H1 (cell line): ENCODE measurements at regions not wholly inside any gene's neighbourhood (a gene's known extent, or its start where the extent isn't known, plus 50 kb on each side); places are given as distances from the start of the nearest gene placed in this dataset.

Source experiments
- CTCF ChIA-PET: fragments of 300-600 bp; sonication (Branson Sonifier 250); formaldehyde crosslinking; loops from one replicate; lab custom pipeline; 2021; ENCODE audit not compliant: partially characterized antibody; lab: Charles Lee
- POLR2A ChIA-PET: fragments of 300-600 bp; sonication (Branson Sonifier 250); formaldehyde crosslinking; loops from one replicate; lab custom pipeline; 2021; ENCODE audit warnings: inconsistent platforms; ENCODE audit not compliant: partially characterized antibody; lab: Charles Lee
- DNase-seq, 2 experiments: peaks; one replicate each; pipeline versions ENCODE4 v3.0.0 to v3.0.0-alpha.2; 2010 to 2022; ENCODE audit warnings: low spot score in 2 of 2, low read depth in 1 of 2, mixed read lengths in 1 of 2
- FAIRE-seq: peaks from 2 replicates; lab custom pipeline; 2011; peaks lifted over from hg19 to GRCh38; lab: Jason Lieb, UNC
- H2AFZ ChIP-seq: 2 replicates; pipeline ENCODE4 v1.8.1; 2012; ENCODE audit warnings: low read length, inconsistent platforms
- H2AK5ac ChIP-seq: 2 replicates; pipeline ENCODE4 v1.6.1; 2013; ENCODE audit warnings: low read depth, low read length
- H2BK120ac ChIP-seq: replicated peaks from 2 replicates; pipeline ENCODE3; 2013; ENCODE audit warnings: low read depth, low read length, inconsistent platforms
- H2BK12ac ChIP-seq: 2 replicates; pipeline ENCODE4 v1.6.1; 2013; ENCODE audit warnings: low read depth, low read length
- H2BK15ac ChIP-seq: 2 replicates; pipeline ENCODE4 v1.6.1; 2013; ENCODE audit warnings: low read length
- H2BK20ac ChIP-seq: 2 replicates; pipeline ENCODE4 v1.6.1; 2013; ENCODE audit warnings: low read length
- H2BK5ac ChIP-seq: 2 replicates; pipeline ENCODE4 v1.6.1; 2013; ENCODE audit warnings: low read depth, low read length
- H3K14ac ChIP-seq: 2 replicates; pipeline ENCODE4 v1.6.1; 2013; ENCODE audit warnings: inconsistent platforms; ENCODE audit not compliant: insufficient read length
- H3K18ac ChIP-seq: 2 replicates; pipeline ENCODE4 v1.6.1; 2013; ENCODE audit warnings: low read length; ENCODE audit errors: extremely low read depth
- H3K23ac ChIP-seq: 2 replicates; pipeline ENCODE4 v1.6.1; 2013; ENCODE audit warnings: inconsistent platforms; ENCODE audit not compliant: insufficient read length
- H3K23me2 ChIP-seq: 2 replicates; pipeline ENCODE4 v1.6.1; 2013; ENCODE audit warnings: low read depth, low read length
- H3K27ac ChIP-seq: 2 replicates; pipeline ENCODE4 v1.6.1; 2011; ENCODE audit warnings: low read depth, low read length, inconsistent platforms
- H3K27me3 ChIP-seq, 4 experiments: replicated peaks in 1 of 4; 1 replicate in 1 of 4; 2 replicates in 3 of 4; pipeline versions ENCODE4 v1.6.1 to v1.8.1; 2011 to 2013; ENCODE audit warnings: low read length in 3 of 4, mild to moderate bottlenecking in 3 of 4, inconsistent platforms in 2 of 4, mixed read lengths in 2 of 4, moderate library complexity in 1 of 4; ENCODE audit not compliant: control insufficient read depth in 3 of 4, insufficient read depth in 3 of 4; ENCODE audit errors: extremely low read depth in 1 of 4
- H3K36me3 ChIP-seq, 4 experiments: 2 replicates each; pipeline versions ENCODE4 v1.6.1 to v1.8.1; 2011 to 2013; ENCODE audit warnings: mild to moderate bottlenecking in 4 of 4, low read length in 3 of 4, moderate library complexity in 2 of 4, control low read depth in 1 of 4, inconsistent platforms in 1 of 4; ENCODE audit not compliant: insufficient read depth in 4 of 4, control insufficient read depth in 2 of 4
- H3K4ac ChIP-seq: replicated peaks from 2 replicates; pipeline ENCODE3; 2013; ENCODE audit warnings: low read length, low read depth, mixed read lengths, inconsistent platforms; ENCODE audit not compliant: insufficient read length
- H3K4me1 ChIP-seq, 4 experiments: replicated peaks in 1 of 4; 1 replicate in 1 of 4; 2 replicates in 3 of 4; pipeline versions ENCODE4 v1.6.1 to v1.8.1; 2011 to 2013; ENCODE audit warnings: low read length in 3 of 4, inconsistent platforms in 2 of 4, mixed read lengths in 1 of 4; ENCODE audit not compliant: insufficient read depth in 4 of 4, control insufficient read depth in 3 of 4
- H3K4me2 ChIP-seq, 2 experiments: 2 replicates each; pipeline versions ENCODE4 v1.6.1 to v1.8.1; 2011 to 2013; ENCODE audit warnings: low read depth in 2 of 2, low read length in 2 of 2, control low read depth in 1 of 2, inconsistent platforms in 1 of 2, mild to moderate bottlenecking in 1 of 2; ENCODE audit not compliant: insufficient read depth in 1 of 2
- H3K4me3 ChIP-seq, 4 experiments: fragments of 200-600, 300-600 bp in 1 of 4; sonication (generic), shearing (Covaris generic), sonication (Bioruptor Twin) in 1 of 4; 2 replicates each; pipeline versions ENCODE4 v1.5.1 to v1.8.1; 2011 to 2016; ENCODE audit warnings: low read length in 4 of 4, low read depth in 3 of 4, control low read depth in 2 of 4, inconsistent platforms in 2 of 4, mild to moderate bottlenecking in 2 of 4, mixed read lengths in 1 of 4, moderate library complexity in 1 of 4; ENCODE audit not compliant: insufficient read depth in 2 of 4; ENCODE audit errors: extremely low read depth in 1 of 4
- H3K56ac ChIP-seq: replicated peaks from 2 replicates; pipeline ENCODE3; 2013; ENCODE audit warnings: low read depth, mild to moderate bottlenecking, mixed read lengths, low read length, inconsistent platforms; ENCODE audit not compliant: insufficient read length
- H3K79me1 ChIP-seq: 2 replicates; pipeline ENCODE4 v1.6.1; 2013; ENCODE audit warnings: low read depth, low read length, control low read depth
- H3K79me2 ChIP-seq, 2 experiments: 2 replicates each; pipeline versions ENCODE4 v1.6.1 to v1.8.1; 2012 to 2013; ENCODE audit warnings: low read length in 2 of 2, mild to moderate bottlenecking in 2 of 2, inconsistent platforms in 1 of 2; ENCODE audit not compliant: insufficient read depth in 2 of 2, control insufficient read depth in 1 of 2
- H3K9ac ChIP-seq, 4 experiments: replicated peaks in 1 of 4; 1 replicate in 1 of 4; 2 replicates in 3 of 4; pipeline versions ENCODE4 v1.6.1 to v1.8.1; 2011 to 2013; ENCODE audit warnings: low read depth in 3 of 4, low read length in 3 of 4, control low read depth in 2 of 4, mild to moderate bottlenecking in 2 of 4, moderate library complexity in 2 of 4, inconsistent platforms in 1 of 4; ENCODE audit errors: extremely low read depth in 1 of 4
- H3K9me3 ChIP-seq, 2 experiments: 2 replicates each; pipeline versions ENCODE4 v1.6.1 to v1.8.1; 2012 to 2013; ENCODE audit warnings: mild to moderate bottlenecking in 2 of 2, moderate library complexity in 2 of 2, control low read depth in 1 of 2, inconsistent platforms in 1 of 2, low read depth in 1 of 2, low read length in 1 of 2, mixed read lengths in 1 of 2; ENCODE audit not compliant: insufficient read depth in 2 of 2
- H4K20me1 ChIP-seq, 2 experiments: replicated peaks in 1 of 2; 2 replicates each; pipeline versions ENCODE3 to v1.8.1; 2011 to 2013; ENCODE audit warnings: inconsistent platforms in 2 of 2, low read length in 2 of 2, mild to moderate bottlenecking in 1 of 2; ENCODE audit not compliant: insufficient read depth in 2 of 2, control insufficient read depth in 1 of 2
- H4K5ac ChIP-seq: 2 replicates; pipeline ENCODE4 v1.6.1; 2013; ENCODE audit warnings: low read length, low read depth, mixed read lengths, inconsistent platforms; ENCODE audit not compliant: insufficient read length
- H4K8ac ChIP-seq: 2 replicates; pipeline ENCODE4 v1.8.0; 2013; ENCODE audit warnings: mild to moderate bottlenecking, moderate library complexity, low read length, inconsistent platforms; ENCODE audit not compliant: insufficient read depth; ENCODE audit errors: extremely low read depth
- H4K91ac ChIP-seq: replicated peaks from 2 replicates; pipeline ENCODE3; 2013; ENCODE audit warnings: low read length, mixed read lengths, inconsistent platforms; ENCODE audit not compliant: insufficient read length
- BCL11A ChIP-seq, 2 experiments: IDR thresholded peaks; one replicate each; pipeline ENCODE4 v1.6.1; 2011; ENCODE audit warnings: low read depth in 2 of 2, low read length in 2 of 2, mild to moderate bottlenecking in 2 of 2
- CHD1 ChIP-seq: IDR thresholded peaks from 2 replicates; pipeline ENCODE4 v1.6.1; 2012; ENCODE audit warnings: low read depth, low read length, improper control_type of control experiment
- CREB1 ChIP-seq: IDR thresholded peaks from 2 replicates; pipeline ENCODE4 v1.6.1; 2012; ENCODE audit warnings: inconsistent platforms
- EP300 ChIP-seq, 2 experiments: IDR thresholded peaks; 1 replicate in 1 of 2; 2 replicates in 1 of 2; pipeline ENCODE4 v1.6.1; 2011 to 2012; ENCODE audit warnings: low read depth in 2 of 2, low read length in 2 of 2, mild to moderate bottlenecking in 2 of 2, borderline replicate concordance in 1 of 2, inconsistent platforms in 1 of 2, moderate library complexity in 1 of 2
- GABPA ChIP-seq: IDR thresholded peaks from 2 replicates; pipeline ENCODE4 v1.6.1; 2011; ENCODE audit warnings: mild to moderate bottlenecking, low read length, moderate library complexity, borderline replicate concordance; ENCODE audit not compliant: insufficient read depth
- KDM1A ChIP-seq: fragments of 200-600, 300-600 bp; sonication (generic); IDR thresholded peaks from 2 replicates; pipeline ENCODE4 v1.7.1; 2016; ENCODE audit warnings: mild to moderate bottlenecking, low read length, borderline replicate concordance
- POLR2AphosphoS5 ChIP-seq: IDR thresholded peaks from 2 replicates; pipeline ENCODE4 v1.6.1; 2011; ENCODE audit warnings: low read depth, low read length
- RNF2 ChIP-seq: fragments of 200-900, 300-1000 bp; sonication (generic); IDR thresholded peaks from 2 replicates; pipeline ENCODE4 v1.7.1; 2016; ENCODE audit warnings: borderline replicate concordance, low read depth, mild to moderate bottlenecking, antibody characterized with exemption, low read length; ENCODE audit not compliant: poor library complexity, severe bottlenecking; ENCODE audit errors: missing control alignments
- TAF7 ChIP-seq: optimal IDR thresholded peaks from 2 replicates; pipeline ENCODE3; 2011; ENCODE audit warnings: low read depth, mild to moderate bottlenecking, inconsistent platforms, low read length, moderate library complexity, borderline replicate concordance
- USF2 ChIP-seq: IDR thresholded peaks from 2 replicates; pipeline ENCODE4 v1.6.1; 2011; ENCODE audit warnings: low read length, improper control_type of control experiment

DNA sequence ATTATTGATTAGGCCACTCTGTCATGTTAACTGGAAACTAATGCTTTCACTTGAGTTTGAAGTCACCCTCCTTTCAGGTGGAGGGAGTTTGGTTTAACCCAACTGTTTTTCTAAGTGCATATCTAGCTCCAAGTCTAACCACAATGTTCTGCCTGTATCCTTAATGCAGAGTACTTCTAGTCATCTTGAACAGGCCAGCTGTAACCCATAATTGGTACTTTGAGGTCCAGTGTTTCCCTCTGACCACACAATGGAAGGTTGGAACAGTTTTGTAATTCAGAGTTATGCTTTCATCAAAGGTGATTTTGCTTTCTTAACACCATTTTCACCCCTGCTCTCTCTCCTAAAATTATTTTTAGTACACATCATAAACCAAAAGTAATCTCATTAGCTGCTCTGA, 237.2 kb upstream of the DCN start:
- Histone ChIP-seq H2BK120ac (no peak overlapping the region), H4K5ac (no peak overlapping the region), H3K18ac (no peak overlapping the region), H3K4ac (no peak overlapping the region), H3K56ac (no peak overlapping the region), H3K4me1 (peaks cover 0 to 7% (median 0%) of the 10 kb centered on the region in 4 experiments; a peak in 2 of 7 replicates), H3K79me1 (no peaks in the 10 kb centered on the region), H3K23ac (no peak overlapping the region), H2AK5ac (no peak overlapping the region), H2BK5ac (no peak overlapping the region), H3K14ac (no peak overlapping the region), H3K23me2 (no peaks in the 10 kb centered on the region), H4K8ac (no peak overlapping the region), H3K36me3 (no peaks in the 10 kb centered on the region), H3K4me3 (no peak overlapping the region), H3K9ac (no peak overlapping the region), H3K27me3 (no peaks in the 10 kb centered on the region), H4K91ac (no peak overlapping the region), H2AFZ (no peak overlapping the region), H2BK12ac (no peak overlapping the region), H3K79me2 (no peaks in the 10 kb centered on the region), H3K9me3 (no peaks in the 10 kb centered on the region), H2BK20ac (no peak overlapping the region), H4K20me1 (no peaks in the 10 kb centered on the region), H3K4me2 (no peak overlapping the region), H3K27ac (no peak overlapping the region), H2BK15ac (no peak overlapping the region)
- POLR2A ChIA-PET: no interaction called here
- FAIRE-seq (no peak), DNase-seq (no peak)
- CTCF ChIA-PET: no interaction called here
- no peak for TF ChIP-seq CHD1
- TF ChIP-seq EP300 (IDR thresholded peaks at IDR 0.05; ENCODE audit: borderline replicate concordance in 1 of 2, low read depth in 2 of 2, low read length in 2 of 2): no peak
- TF ChIP-seq RNF2: no peak
- no peak for TF ChIP-seq KDM1A
- no peak for TF ChIP-seq POLR2AphosphoS5
- no peak for TF ChIP-seq CREB1
- no peak for TF ChIP-seq TAF7
- no peak for TF ChIP-seq BCL11A (IDR thresholded peaks at IDR 0.05; ENCODE audit: low read depth in 2 of 2, low read length in 2 of 2)
- no peak for TF ChIP-seq USF2
- no peak for TF ChIP-seq GABPA
